CD4-positive, alpha-beta T cell (primary cell): ENCODE measurements at regions not wholly inside any gene's neighbourhood (a gene's known extent, or its start where the extent isn't known, plus 50 kb on each side); places are given as distances from the start of the nearest gene placed in this dataset.

ENCODE experiments used
- ATAC-seq: fragments of 200-7000 bp; cut with Tn5 transposase; one replicate; pipeline ENCODE4 v1.10.0; 2022; ENCODE audit warnings: mild to moderate bottlenecking; ENCODE audit not compliant: poor library complexity
- CTCF ChIA-PET: fragments of 350-600 bp; sonication (Branson Sonifier 250); formaldehyde crosslinking; loops from one replicate; lab custom pipeline; 2021; ENCODE audit warnings: antibody characterized with exemption, inconsistent platforms; lab: Charles Lee
- POLR2A ChIA-PET: fragments of 350-600 bp; sonication (Branson Sonifier 250); formaldehyde crosslinking; loops from one replicate; lab custom pipeline; 2021; ENCODE audit warnings: antibody characterized with exemption, inconsistent platforms; lab: Charles Lee
- DNase-seq, 14 experiments: peaks; one replicate each; pipeline ENCODE4 v3.0.0-alpha.2; 2013 to 2020; ENCODE audit warnings: mixed read lengths in 2 of 14
- H3K27ac ChIP-seq, 2 donors: one replicate each; pipeline versions ENCODE4 v1.5.1 to v1.7.0; 2013; ENCODE audit warnings: low read length in 2 of 2, low read depth in 1 of 2, mild to moderate bottlenecking in 1 of 2
- H3K27me3 ChIP-seq, 2 experiments: 1 replicate in 1 of 2; 2 replicates in 1 of 2; pipeline versions ENCODE4 v1.6.1 to v1.7.0; 2013; ENCODE audit warnings: low read length in 2 of 2, control low read depth in 1 of 2, mild to moderate bottlenecking in 1 of 2, moderate library complexity in 1 of 2; ENCODE audit not compliant: insufficient read depth in 2 of 2, control insufficient read depth in 1 of 2
- H3K36me3 ChIP-seq: one replicate; pipeline ENCODE4 v1.6.1; 2013; ENCODE audit warnings: low read length, control low read depth; ENCODE audit not compliant: insufficient read depth
- H3K4me1 ChIP-seq: one replicate; pipeline ENCODE4 v1.6.1; 2013; ENCODE audit warnings: low read length, control low read depth; ENCODE audit not compliant: insufficient read depth
- H3K4me3 ChIP-seq: one replicate; pipeline ENCODE4 v1.5.1; 2013; ENCODE audit warnings: mild to moderate bottlenecking, low read length, moderate library complexity
- H3K9me3 ChIP-seq, 2 experiments: 1 replicate in 1 of 2; 2 replicates in 1 of 2; pipeline versions ENCODE4 v1.6.1 to v1.7.0; 2013; ENCODE audit warnings: low read length in 2 of 2, mild to moderate bottlenecking in 2 of 2, control low read depth in 1 of 2, moderate library complexity in 1 of 2; ENCODE audit not compliant: control insufficient read depth in 1 of 2, insufficient read depth in 1 of 2
- H3K27ac Mint-ChIP-seq: one replicate; pipeline ENCODE4 v1.8.0; 2020; ENCODE audit warnings: mixed read lengths
- H3K27me3 Mint-ChIP-seq: one replicate; pipeline ENCODE4 v1.8.0; 2021; ENCODE audit warnings: mixed read lengths
- H3K36me3 Mint-ChIP-seq: one replicate; pipeline ENCODE4 v1.8.0; 2021; ENCODE audit warnings: low read depth, mixed read lengths
- H3K4me1 Mint-ChIP-seq: one replicate; pipeline ENCODE4 v1.8.0; 2021; ENCODE audit warnings: low read depth, mixed read lengths
- H3K4me3 Mint-ChIP-seq: one replicate; pipeline ENCODE4 v1.8.0; 2020; ENCODE audit warnings: mild to moderate bottlenecking, mixed read lengths
- H3K9me3 Mint-ChIP-seq: one replicate; pipeline ENCODE4 v1.8.0; 2020; ENCODE audit warnings: mixed read lengths
- CTCF ChIP-seq: fragments of 200-600 bp; IDR thresholded peaks from one replicate; pipeline ENCODE4 v1.8.0; 2022; ENCODE audit warnings: antibody characterized with exemption, mild to moderate bottlenecking
- intact Hi-C, 2 experiments: fragments of 100-400 bp; cut with DNase I in 1 of 2; cut with micrococcal nuclease in 1 of 2; formaldehyde crosslinking; loops; one replicate each; pipeline versions ENCODE4 v1.15.1 to v1.9.0; 2023 to 2025; cut with DNase I, micrococcal nuclease

- Histone ChIP-seq H3K27me3 (no peaks in the 10 kb centered on the region), H3K4me1 (no peaks in the 10 kb centered on the region), H3K27ac (no peak overlapping the region), H3K36me3 (no peaks in the 10 kb centered on the region), H3K4me3 (no peak overlapping the region), H3K9me3 (peaks cover 0 to 19% of the 10 kb centered on the region in 2 experiments)
- no peaks in the 10 kb centered on the region for H3K4me1 Mint-ChIP-seq
- no peak overlapping the region for H3K4me3 Mint-ChIP-seq
- POLR2A ChIA-PET: no interaction called here
- DNase-seq: peak in 1 of 14 experiments; percentile 5
- CTCF ChIA-PET: no interaction called here
- no peaks in the 10 kb centered on the region for H3K27me3 Mint-ChIP-seq
- TF ChIP-seq CTCF: no peak
- intact Hi-C loops: no loop called here
- no peak overlapping the region for H3K27ac Mint-ChIP-seq
- ATAC-seq: no peak
- H3K9me3 Mint-ChIP-seq: peaks cover 4% of the 10 kb centered on the region
- H3K36me3 Mint-ChIP-seq: no peaks in the 10 kb centered on the region
These were observed 117.1 kb upstream of the NXPH2 start for GRCh38 chr2:138897274-138897673.

GRCh38 chr2:138893746-138894145, 113.6 kb upstream of the NXPH2 start:
- H3K27me3 Mint-ChIP-seq: no peaks in the 10 kb centered on the region
- no peaks in the 10 kb centered on the region for H3K4me1 ChIP-seq
- intact Hi-C loops: no loop called here
- H3K27ac ChIP-seq: no peak overlapping the region
- no peaks in the 10 kb centered on the region for H3K36me3 ChIP-seq
- peaks cover 10% of the 10 kb centered on the region for H3K9me3 Mint-ChIP-seq
- H3K27me3 ChIP-seq: no peaks in the 10 kb centered on the region
- H3K27ac Mint-ChIP-seq: no peak overlapping the region
- no peaks in the 10 kb centered on the region for H3K4me1 Mint-ChIP-seq
- ATAC-seq: no peak
- no peak for TF ChIP-seq CTCF
- no peak overlapping the region for H3K4me3 Mint-ChIP-seq
- H3K36me3 Mint-ChIP-seq: no peaks in the 10 kb centered on the region
- ChIA-PET CTCF (no interaction called here), POLR2A (no interaction called here)
- H3K9me3 ChIP-seq: peaks cover 0 to 7% of the 10 kb centered on the region in 2 experiments
- no peak for DNase-seq
- H3K4me3 ChIP-seq: no peak overlapping the region

- Mint-ChIP-seq H3K27ac (no peak overlapping the region), H3K36me3 (no peaks in the 10 kb centered on the region), H3K27me3 (no peaks in the 10 kb centered on the region), H3K9me3 (no peaks in the 10 kb centered on the region), H3K4me1 (no peaks in the 10 kb centered on the region), H3K4me3 (no peak overlapping the region)
- intact Hi-C loops: no loop called here
- no peaks in the 10 kb centered on the region for H3K9me3 ChIP-seq
- H3K27me3 ChIP-seq: no peaks in the 10 kb centered on the region
- H3K36me3 ChIP-seq: no peaks in the 10 kb centered on the region
- POLR2A ChIA-PET: no interaction called here
- H3K4me3 ChIP-seq: no peak overlapping the region
- ATAC-seq (no peak), DNase-seq (no peak)
- H3K4me1 ChIP-seq: no peaks in the 10 kb centered on the region
- TF ChIP-seq CTCF: no peak
- CTCF ChIA-PET: no interaction called here
- H3K27ac ChIP-seq: no peak overlapping the region
These were observed 100.9 kb upstream of the NXPH2 start for GRCh38 chr2:138881126-138881525.
